ENCODE measurements at regions not wholly inside any gene's neighbourhood (a gene's known extent, or its start where the extent isn't known, plus 50 kb on each side); places are given as distances from the start of the nearest gene placed in this dataset.

DNA sequence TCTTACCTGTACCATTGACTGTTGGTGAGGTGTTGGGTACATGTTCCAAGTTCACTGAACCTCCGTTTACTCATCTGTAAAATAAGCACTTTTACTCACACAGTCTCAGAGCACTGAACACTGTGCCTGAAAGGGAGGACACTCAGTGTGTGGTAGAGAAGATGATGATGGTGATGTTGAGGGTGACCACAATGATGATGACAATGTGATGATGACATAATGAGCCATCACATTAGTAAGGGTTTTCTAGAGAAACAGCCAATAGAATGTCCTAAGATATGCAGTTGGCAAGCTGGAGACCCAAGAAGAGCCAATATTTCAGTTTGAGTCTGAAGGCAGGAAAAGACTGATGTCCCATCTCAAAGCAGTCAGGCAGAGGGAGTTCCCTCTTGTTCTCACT is 315.4 kb upstream of the IGFBP7 start:
- DNase-seq (ENCODE audit: low read depth, low spot score) = no peak

DNA sequence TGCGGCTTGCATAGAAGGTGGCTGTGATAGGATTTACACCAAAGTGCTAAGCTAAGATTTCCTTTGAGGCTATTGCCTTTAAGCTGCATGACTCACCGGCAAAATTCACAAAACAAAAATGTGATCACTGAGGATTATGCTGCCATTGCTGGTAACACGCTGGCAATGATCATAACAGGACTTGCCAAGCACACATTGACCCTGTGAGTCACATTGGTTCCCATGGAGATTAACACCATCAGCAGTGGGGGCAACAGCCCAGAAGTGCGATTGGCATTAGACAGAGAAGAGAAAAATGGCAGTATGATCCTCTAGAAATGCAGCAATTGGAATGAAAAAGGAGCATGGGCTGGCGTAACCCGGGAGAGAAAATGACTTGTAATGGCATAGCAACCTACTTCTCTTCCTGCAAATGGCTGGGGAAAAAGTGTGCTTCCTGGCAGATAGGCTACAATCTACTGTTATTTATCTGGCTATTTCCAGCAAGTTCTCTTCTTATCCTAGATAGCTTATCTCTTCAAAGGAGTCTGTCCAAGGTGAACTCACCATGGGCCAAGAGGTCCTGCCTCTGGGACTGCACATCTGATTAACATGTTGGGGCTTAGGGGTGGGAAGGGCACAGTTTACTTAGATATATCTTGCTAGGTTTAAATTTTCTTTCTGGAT is 314.2 kb upstream of the IGFBP7 start:
- no peak for DNase-seq (ENCODE audit: low read depth, low spot score)

DNA sequence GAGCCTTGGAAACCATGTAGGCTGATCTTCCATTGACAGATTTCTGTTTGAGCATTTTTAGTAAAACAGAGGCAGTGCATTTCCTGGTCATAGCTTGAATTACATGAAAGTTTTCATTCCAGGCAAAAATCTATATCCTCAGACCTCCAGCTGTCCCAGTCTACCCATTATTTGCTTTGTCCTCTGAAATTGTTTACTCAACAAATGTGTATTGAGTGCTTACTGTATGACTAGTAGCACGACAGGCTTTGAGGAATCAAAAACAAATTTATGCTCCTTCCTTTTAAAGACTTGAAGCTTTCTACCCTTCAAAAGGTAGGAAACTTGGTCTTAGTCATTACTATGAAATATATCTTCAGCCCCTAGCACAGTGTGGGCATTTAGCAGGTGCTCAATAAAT is 307.9 kb upstream of the IGFBP7 start:
- DNase-seq (ENCODE audit: low read depth, low spot score) = no peak

DNA sequence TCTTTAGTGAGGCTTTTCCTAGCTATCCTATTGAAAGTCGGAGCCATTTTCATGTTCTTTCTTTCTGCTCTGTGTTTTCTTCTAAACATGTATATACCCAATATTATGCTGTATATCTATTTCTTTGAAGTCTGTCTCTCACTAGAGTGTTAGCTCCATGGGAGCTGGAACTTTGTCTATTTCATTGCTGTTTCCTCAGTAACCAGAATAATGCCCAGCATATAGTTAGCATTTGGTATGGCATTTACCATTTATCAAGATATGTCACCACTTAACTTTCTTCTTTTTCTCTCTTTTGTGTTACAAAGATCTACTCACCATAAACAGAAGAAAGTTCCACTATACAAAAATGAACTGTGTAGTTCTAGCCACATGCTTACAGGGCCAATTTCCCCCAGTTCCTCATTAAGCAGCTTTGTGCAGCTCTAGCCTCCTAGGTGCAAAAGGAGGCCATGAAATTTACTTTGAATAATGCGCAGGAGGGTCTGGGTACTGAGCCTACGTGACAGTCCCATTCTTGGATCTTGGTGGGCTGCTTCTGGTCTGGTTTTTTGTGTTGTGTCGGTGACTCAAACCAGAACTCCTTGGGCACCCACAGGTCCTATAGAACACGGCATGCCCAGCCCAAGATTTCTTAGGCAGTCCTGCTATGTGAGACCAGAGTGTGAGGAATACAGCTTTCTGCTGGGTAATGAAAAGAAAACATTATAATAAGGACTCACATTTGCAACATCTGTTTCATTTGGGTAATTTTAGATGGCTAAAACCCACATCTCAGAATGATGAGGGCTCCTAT is 302.3 kb upstream of the IGFBP7 start:
- DNase-seq (ENCODE audit: low read depth, low spot score) = no peak

DNA sequence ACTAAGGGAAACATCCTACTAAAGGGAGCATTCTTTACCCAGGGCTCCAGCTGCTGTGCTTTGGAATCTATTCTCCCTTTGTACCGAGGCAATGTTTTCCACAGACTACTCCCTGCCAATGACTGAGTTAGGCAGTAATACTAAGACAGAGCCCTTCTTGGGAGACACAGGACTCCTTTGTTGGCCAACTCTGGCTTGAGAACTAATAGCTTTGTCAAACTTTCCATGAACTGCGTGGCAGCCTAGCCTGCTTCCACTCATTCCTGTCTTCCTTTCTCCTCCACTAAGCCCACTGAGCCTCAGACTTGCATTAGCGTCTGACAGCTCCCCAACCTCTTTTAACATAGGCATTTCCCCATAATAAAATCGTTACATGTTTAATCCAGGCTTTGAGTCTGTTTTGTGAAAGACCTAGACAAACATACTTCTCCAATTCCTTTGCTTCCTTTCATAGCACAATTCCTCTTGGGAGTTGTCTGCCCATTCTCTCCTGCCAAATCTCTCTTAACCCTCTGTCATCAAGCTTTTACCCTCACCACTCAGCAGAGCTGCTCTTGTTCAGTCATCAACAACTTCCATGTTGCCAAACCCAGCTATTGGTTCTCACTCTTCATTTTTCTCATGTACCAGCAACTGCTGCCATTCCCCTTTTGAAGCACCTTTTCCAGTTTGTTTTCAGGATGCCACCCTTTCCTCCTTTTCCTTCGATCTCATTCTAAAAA is 300.3 kb upstream of the IGFBP7 start:
- DNase-seq (ENCODE audit: low read depth, low spot score) = no peak

DNA sequence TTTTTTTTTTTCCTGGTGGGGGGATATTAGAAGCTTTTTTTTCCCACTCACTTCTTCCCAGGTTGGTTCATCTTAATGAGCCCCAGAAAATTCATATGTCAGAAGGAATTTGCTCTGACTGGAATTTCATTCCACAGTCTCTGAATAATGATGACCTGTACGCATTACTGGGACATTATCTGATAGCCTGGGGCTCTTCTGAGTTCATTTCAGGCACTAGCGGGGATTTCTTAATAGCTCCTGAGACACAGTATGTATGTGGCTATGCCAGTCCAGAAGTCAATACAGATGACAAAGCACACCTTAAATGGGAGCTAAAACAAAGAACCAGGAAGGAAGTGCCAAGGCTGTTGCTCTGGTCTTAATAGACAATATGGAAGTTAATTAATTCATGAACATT is 295.2 kb upstream of the IGFBP7 start:
- no peak for DNase-seq (ENCODE audit: low read depth, low spot score)

DNA sequence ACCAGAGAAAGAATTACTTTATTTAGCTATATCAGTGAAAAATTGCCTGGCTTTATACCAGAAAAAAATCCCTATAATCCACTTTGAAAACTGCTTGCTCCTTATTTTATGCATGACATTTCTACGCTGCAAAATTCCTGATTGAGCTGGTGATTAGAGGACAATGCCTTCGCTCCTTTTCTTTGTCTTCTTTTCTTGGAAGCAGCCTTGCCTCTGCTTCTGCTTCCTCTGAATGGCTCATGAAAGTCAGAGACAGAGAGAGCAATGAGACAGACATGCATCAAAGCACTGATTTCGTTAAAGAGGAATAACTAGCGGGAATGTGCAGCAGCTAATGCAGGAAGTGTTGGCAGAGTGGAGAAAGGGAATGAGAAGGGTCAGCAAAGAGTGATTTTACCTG is 294.3 kb upstream of the IGFBP7 start:
- DNase-seq (ENCODE audit: low read depth, low spot score) = no peak

DNA sequence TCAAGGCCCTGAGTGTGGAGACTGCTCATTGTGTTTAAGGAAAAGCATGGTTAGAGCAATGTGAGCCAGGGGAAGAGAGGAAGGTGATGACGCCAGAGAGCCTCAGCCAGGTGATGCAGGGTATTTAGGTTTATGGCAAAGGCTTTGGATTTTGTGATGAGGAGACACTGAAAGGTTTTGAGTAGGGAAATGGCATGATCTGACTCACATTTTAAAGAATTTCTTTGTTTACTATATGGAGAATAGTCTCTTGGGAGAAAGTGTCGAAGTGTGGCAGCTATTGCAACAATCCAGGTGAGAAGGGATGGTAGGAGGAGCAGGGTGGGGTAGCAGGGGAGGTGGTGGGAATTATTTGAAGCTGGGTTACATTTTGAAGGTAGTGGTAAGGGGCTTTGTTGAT is 293.4 kb upstream of the IGFBP7 start:
- DNase-seq (ENCODE audit: low read depth, low spot score) = no peak

DNA sequence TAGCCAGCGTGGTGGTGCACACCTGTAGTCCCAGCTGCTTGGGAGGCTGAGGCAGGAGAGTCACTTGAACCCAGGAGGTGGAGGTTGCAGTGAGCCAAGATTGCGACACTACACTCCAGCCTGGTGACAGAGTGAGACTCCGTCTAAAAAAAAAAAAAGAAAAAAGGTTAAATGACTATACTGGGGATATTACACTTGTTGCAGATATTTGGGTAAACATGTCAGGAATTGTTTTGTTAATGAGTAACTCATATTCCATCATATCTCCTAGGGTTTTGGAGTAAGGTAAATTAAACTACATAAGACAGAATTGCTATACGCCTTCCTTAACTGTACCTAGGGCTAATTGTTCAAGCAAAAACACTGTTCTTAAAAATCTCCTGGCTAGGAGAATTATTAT is 291.4 kb upstream of the IGFBP7 start:
- no peak for DNase-seq (ENCODE audit: low read depth, low spot score)

DNA sequence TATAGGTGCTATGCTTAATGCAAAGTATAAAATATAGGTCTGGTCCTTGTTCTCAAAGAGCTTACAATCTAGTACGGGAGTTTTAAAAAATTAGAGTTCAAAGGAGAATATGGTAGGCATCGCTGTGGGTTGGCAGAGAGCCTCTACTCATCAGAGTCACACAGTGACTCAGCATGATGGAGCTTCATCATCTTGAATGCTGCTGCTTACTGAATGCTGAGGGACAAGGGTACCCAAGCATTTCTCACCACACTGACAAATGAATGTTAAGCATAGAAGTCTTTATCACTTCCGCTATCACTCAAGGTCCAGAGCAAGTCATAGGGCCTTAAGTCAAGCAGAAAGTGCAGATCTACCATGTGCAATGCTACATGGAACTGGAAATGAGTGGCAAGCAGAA is 268.6 kb upstream of the IGFBP7 start:
- DNase-seq (ENCODE audit: low read depth, low spot score) = no peak

DNA sequence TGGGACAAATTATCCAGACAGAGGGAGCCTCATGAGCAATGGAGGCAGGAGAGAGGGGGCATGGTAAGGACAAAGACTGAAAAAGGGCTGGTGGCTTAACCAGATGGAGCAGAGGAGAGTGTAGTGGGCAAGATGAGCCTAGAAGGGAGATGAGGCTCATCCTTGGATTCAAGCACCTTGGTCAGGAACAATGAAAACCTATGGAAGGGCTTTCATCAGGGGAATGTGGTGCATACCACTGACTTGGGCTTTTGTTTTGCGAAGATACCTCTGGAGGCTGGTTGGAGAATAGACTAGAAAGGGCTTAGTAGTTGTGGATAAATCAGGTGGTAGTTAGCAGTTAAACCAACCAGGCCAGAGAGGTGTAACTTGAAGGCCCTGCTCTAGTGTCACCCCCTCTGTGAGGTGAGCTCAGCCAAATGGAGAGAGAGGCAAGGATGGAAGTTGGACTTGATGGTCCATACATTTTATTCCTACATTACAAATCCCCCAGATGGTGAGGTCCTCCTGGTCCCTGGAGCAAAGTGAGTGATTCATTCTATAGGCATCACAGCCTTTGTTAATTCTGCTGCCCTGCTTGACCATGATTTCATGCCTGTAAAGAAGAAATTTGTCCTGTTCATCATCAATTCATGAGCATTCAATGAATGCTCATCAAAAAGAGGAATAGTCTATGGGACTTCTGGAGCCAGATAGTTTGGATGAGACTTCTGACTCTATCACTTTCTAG is 264.8 kb upstream of the IGFBP7 start:
- DNase-seq (ENCODE audit: low read depth, low spot score) = no peak

DNA sequence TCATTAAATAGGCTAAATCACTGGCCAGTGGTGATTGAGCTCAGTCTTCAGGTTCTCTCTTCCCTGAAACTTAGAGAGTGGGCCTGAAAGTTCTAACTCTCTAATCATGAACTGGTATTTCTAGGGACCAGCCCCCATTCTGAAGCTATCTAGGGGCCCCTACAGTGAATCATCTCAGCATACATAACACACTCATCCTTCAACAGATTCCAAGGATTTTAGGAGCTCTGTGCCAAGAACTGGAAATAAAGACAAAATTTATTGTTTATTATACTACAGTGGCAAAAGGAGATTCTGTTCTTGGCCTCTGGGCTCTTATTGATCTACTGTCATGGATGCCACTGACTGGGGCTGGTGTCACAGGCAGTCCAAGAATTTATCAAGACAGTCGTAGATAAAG is 263.8 kb upstream of the IGFBP7 start:
- no peak for DNase-seq (ENCODE audit: low read depth, low spot score)

DNA sequence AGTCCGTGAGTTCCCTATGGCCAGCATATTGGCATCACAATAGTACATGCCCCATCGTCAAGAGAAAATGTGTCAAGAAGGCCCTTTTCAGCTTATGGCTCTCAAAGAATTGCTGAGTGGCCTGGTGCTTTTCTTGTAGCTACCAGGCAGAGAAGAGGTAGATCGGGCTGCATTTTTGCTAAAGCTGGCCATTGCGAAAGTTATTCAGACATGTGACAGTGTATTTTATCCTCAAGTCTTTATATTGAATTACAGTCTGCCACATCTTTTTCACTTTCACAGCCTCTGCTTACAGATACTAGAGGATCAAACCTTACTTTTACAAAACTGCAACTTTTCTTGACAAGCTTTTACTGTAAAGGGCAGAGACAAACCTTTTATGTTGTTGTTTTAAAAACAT is 261.5 kb upstream of the IGFBP7 start:
- no peak for DNase-seq (ENCODE audit: low read depth, low spot score)

DNA sequence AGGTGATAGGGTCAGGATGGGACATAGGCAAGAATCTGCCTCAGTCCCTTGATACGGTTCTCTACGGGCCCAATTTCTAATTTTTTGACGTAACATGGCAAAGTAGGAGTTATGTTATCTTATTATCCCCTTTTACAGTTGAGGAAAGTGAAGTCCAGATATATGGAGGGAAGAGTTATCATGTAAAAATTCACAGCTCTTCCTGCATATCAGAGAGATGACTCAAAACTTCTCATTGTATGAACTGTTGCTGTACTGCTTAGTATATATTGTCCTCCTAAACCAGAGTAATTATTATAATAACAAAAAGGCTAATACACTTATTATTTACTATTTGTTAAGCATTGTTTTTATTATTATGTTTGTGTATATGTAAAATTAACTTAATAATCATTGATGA is 260.5 kb upstream of the IGFBP7 start:
- no peak for DNase-seq (ENCODE audit: low read depth, low spot score)

DNA sequence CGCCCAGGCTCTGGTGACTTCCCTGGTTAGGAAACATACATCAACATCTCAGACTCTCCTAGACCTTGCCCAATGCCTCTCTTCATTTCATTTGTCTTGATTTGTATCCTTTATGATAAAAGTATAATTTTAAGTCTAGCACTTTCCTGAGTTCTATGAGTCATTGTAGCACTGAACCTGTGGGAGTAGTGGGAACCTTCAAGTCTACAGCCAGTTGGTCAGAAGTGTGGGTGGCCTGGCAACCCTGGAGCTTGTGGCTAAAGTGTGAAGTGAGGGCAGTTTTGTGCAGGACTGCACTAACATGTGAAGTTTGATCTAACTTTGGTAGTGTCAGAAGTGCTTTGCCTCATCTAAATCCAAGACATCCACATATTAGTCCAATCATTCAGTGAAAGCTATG is 259.3 kb upstream of the IGFBP7 start:
- DNase-seq (ENCODE audit: low read depth, low spot score) = no peak

DNA sequence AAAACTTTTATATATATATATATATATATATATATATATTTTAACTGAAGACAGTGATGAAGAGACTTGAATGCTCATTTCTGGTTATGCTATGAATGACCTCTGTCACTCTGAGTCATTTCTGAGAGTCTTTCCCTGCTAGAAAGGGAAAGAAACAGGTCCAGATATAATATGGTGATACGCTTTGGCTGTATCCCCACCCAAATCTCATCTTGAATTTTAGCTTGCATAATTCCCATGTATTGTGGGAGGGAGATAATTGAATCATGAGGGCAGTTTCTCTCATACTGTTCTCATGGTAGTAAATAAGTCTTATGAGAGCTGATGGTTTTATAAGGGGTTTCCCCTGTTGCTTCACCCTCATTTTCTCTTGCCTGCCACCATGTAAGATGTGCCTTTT is 254.1 kb upstream of the IGFBP7 start:
- no peak for DNase-seq (ENCODE audit: low read depth, low spot score)

DNA sequence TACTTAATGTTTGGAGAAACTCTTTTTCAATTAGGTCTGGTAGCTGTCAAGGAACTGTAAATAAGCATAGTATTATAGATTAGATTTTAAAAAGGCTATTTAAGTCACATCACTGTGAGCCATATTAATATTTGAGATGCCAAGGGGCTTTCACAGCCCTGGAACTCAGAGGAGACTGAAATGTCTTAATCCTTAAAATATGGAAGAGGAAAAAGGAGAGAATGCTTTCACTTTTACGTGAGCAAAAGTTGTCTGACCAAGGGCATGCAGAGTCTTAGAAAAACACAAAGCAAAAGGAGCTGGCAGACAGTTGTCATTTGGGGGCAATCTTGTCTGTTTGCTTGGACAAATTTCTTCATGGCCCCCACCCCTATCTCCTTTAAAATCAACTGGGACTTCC is 253.2 kb upstream of the IGFBP7 start:
- no peak for DNase-seq (ENCODE audit: low read depth, low spot score)

DNA sequence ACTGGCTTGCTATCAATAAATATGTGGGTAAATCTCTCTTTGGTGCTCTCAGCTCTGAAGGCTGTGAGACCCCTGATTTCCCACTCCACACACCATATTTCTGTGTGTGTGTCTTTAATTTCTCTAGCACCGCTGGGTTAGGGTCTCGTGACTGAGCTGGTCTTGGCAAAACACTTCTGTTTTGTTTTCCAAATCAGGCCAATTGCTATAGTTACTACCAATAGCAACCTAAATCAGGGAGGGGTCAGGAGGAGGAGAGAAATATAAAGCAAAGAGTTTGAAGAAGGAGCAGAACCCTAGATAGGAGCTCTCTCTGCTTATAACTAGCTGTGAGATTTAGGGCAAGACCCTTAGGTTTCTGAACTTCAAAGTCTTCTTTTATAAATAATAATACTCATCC is 250.5 kb upstream of the IGFBP7 start:
- DNase-seq (ENCODE audit: low read depth, low spot score) = no peak

DNA sequence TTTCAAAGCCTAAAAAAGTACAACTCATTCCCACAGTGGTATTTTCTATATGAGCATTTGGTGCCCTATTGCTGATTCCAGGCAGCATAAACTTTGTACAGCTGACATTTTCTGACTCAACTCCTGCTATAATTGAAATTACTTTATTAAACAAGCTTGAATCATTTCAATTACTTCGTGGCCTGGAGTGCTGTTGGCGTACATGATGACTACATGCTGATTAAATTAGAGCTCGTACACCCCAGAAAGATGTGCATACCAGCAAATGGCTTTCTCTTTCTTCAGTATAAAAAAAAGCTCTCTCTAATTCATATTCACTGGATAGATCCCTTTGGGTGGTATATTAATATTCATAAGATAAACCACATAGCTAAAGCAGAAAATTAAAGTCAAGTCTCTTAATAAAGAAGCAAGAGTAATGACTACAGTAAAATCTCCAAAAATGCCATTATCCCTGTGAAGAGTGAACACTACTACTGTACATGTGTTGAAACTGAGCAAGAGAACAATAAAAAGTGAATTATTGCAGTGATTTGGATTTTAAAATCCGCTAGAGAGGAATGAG is 245.0 kb upstream of the IGFBP7 start:
- no peak for DNase-seq (ENCODE audit: low read depth, low spot score)

DNA sequence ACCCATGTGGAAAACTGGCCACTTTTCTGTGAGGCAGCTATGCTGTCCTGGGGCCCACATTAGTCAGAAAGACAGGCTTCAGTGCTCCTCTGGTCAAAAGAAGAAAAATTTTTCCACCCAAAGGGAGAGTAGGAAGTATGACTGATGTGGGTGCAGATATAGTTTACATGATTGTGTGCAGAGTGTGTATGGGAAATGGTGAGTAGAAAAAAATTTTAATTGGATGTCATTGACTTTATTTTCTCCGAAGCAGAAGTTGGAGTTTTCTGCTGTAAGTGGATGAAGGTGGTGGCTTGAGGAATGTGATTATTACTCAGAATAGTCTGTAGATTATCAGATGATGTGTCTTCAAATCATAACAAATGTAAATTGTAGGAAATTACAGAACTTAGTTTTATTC is 241.5 kb upstream of the IGFBP7 start:
- no peak for DNase-seq (ENCODE audit: low read depth, low spot score)

DNA sequence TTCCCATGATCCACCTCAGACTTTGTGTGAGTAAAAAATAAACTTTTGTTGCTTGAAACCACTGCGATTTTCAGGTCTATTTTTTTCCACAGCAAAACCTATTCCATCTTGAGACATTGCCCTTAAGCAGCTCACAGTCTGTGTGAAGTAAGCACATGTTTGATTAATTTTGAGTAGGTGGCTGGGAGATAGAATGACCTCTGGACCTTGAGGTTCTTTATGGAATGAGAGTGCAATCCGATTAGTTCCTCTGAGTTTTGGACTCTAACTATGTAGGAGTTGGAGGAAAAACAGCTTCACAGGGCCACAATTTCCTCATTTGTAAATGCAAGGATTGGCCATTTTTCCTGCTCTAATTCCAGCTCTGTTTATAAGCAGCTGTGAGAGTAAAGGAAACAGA is 234.1 kb upstream of the IGFBP7 start:
- DNase-seq (ENCODE audit: low read depth, low spot score) = no peak

DNA sequence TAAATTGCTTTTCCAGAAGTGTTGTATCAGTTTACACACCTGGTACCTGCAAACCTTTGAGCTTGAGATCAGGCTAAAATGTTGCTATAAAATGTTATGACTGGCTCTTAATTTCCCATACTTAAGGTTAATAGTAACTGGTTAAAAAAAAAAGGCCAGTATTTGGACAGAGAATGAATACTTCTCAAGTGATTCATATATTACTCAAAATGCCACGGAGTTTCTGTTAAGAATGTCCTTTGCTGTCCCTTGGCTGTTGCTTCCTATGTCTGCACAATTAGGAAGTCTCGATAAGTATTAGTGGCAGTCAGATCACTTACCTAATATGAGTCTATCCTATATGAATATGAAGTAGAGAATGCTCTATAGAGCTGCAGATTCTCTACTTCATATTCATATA is 232.2 kb upstream of the IGFBP7 start:
- no peak for DNase-seq (ENCODE audit: low read depth, low spot score)
